ENCODE measurements at regions not wholly inside any gene's neighbourhood (a gene's known extent, or its start where the extent isn't known, plus 50 kb on each side); places are given as distances from the start of the nearest gene placed in this dataset.
"Not testable (repeated sequence)": the region's sequence is repeated elsewhere in the genome, so short reads cannot be mapped to it uniquely, and the experiment has no call there.

- WGBS = 55% methylated on average over 2 of the region's 3 CpGs
- intact Hi-C loops (cut with DNase I); H3K4me3 ChIP-seq; H3K9me3 ChIP-seq; H3K36me3 ChIP-seq; H3K27me3 ChIP-seq (replicated peaks; ENCODE audit: insufficient read depth); H3K4me1 ChIP-seq (replicated peaks); H3K27ac ChIP-seq; DNase-seq (ENCODE audit: low spot score): not testable (repeated sequence)
Measured at GRCh38 chr1:121075254-121075805, 108.8 kb downstream of the FAM72B start.

GRCh38 chr1:121076674-121077073 lies 107.5 kb downstream of the FAM72B start:
- H3K4me3 ChIP-seq; H3K36me3 ChIP-seq; H3K27me3 ChIP-seq (replicated peaks; ENCODE audit: insufficient read depth); H3K9me3 ChIP-seq; intact Hi-C loops (cut with DNase I); H3K4me1 ChIP-seq (replicated peaks); DNase-seq (ENCODE audit: low spot score); H3K27ac ChIP-seq: not testable (repeated sequence)
- no CpG with 5 or more reads among the region's 1 CpG for WGBS

GRCh38 chr1:121079655-121080054 lies 104.5 kb downstream of the FAM72B start:
- H3K9me3 ChIP-seq; H3K4me3 ChIP-seq; DNase-seq (ENCODE audit: low spot score); H3K27me3 ChIP-seq (replicated peaks; ENCODE audit: insufficient read depth); H3K4me1 ChIP-seq (replicated peaks); H3K36me3 ChIP-seq; H3K27ac ChIP-seq; intact Hi-C loops (cut with DNase I): not testable (repeated sequence)

- H3K36me3 ChIP-seq; H3K27me3 ChIP-seq (replicated peaks; ENCODE audit: insufficient read depth); H3K27ac ChIP-seq; H3K9me3 ChIP-seq; DNase-seq (ENCODE audit: low spot score); H3K4me3 ChIP-seq; H3K4me1 ChIP-seq (replicated peaks); intact Hi-C loops (cut with DNase I): not testable (repeated sequence)
- 38% methylated on average over 9 of the region's 11 CpGs for WGBS
Measured at GRCh38 chr1:121080197-121080903, 103.8 kb downstream of the FAM72B start.

GRCh38 chr1:121080904-121081264 lies 103.3 kb downstream of the FAM72B start:
- 5% methylated on average over 7 of the region's 8 CpGs for WGBS
- H3K27ac ChIP-seq; intact Hi-C loops (cut with DNase I); H3K36me3 ChIP-seq; H3K9me3 ChIP-seq; H3K27me3 ChIP-seq (replicated peaks; ENCODE audit: insufficient read depth); H3K4me1 ChIP-seq (replicated peaks); DNase-seq (ENCODE audit: low spot score); H3K4me3 ChIP-seq: not testable (repeated sequence)

- WGBS = 19% methylated on average over 2 of the region's 2 CpGs
Measured at GRCh38 chr1:121081625-121082199, 102.4 kb downstream of the FAM72B start.

GRCh38 chr1:121082995-121083394 lies 101.1 kb downstream of the FAM72B start:
- DNase-seq (ENCODE audit: low spot score); H3K36me3 ChIP-seq; H3K9me3 ChIP-seq; H3K27me3 ChIP-seq (replicated peaks; ENCODE audit: insufficient read depth); H3K4me1 ChIP-seq (replicated peaks); H3K27ac ChIP-seq; intact Hi-C loops (cut with DNase I); H3K4me3 ChIP-seq: not testable (repeated sequence)
- 86% methylated on average over 1 of the region's 2 CpGs for WGBS

More at GRCh38 chr1:121081625-121082199, 102.4 kb downstream of the FAM72B start:
- H3K27me3 ChIP-seq (replicated peaks; ENCODE audit: insufficient read depth); H3K27ac ChIP-seq; H3K36me3 ChIP-seq; H3K4me3 ChIP-seq; H3K4me1 ChIP-seq (replicated peaks); DNase-seq (ENCODE audit: low spot score); intact Hi-C loops (cut with DNase I); H3K9me3 ChIP-seq: not testable (repeated sequence)

- H3K9me3 ChIP-seq; H3K36me3 ChIP-seq; H3K27me3 ChIP-seq (replicated peaks; ENCODE audit: insufficient read depth); H3K4me1 ChIP-seq (replicated peaks); H3K27ac ChIP-seq; DNase-seq (ENCODE audit: low spot score); intact Hi-C loops (cut with DNase I); H3K4me3 ChIP-seq: not testable (repeated sequence)
- 40% methylated on average over 1 of the region's 3 CpGs for WGBS
Measured at GRCh38 chr1:121086249-121086648, 97.9 kb downstream of the FAM72B start.

GRCh38 chr1:121087221-121087620 lies 96.9 kb downstream of the FAM72B start:
- intact Hi-C loops (cut with DNase I); H3K9me3 ChIP-seq; H3K4me1 ChIP-seq (replicated peaks); H3K27me3 ChIP-seq (replicated peaks; ENCODE audit: insufficient read depth); DNase-seq (ENCODE audit: low spot score); H3K36me3 ChIP-seq; H3K27ac ChIP-seq; H3K4me3 ChIP-seq: not testable (repeated sequence)

- H3K36me3 ChIP-seq; H3K4me1 ChIP-seq (replicated peaks); H3K4me3 ChIP-seq; H3K27ac ChIP-seq; intact Hi-C loops (cut with DNase I); DNase-seq (ENCODE audit: low spot score); H3K27me3 ChIP-seq (replicated peaks; ENCODE audit: insufficient read depth); H3K9me3 ChIP-seq: not testable (repeated sequence)
- 79% methylated on average over 2 of the region's 5 CpGs for WGBS
Measured at GRCh38 chr1:121088568-121088967, 95.6 kb downstream of the FAM72B start.

GRCh38 chr1:121092329-121092968 lies 91.7 kb downstream of the FAM72B start:
- H3K36me3 ChIP-seq; intact Hi-C loops (cut with DNase I); H3K9me3 ChIP-seq; H3K4me1 ChIP-seq (replicated peaks); H3K27ac ChIP-seq; DNase-seq (ENCODE audit: low spot score); H3K4me3 ChIP-seq; H3K27me3 ChIP-seq (replicated peaks; ENCODE audit: insufficient read depth): not testable (repeated sequence)
- 100% methylated on average over 2 of the region's 2 CpGs for WGBS

- 100% methylated on average over 2 of the region's 2 CpGs for WGBS
- H3K27me3 ChIP-seq (replicated peaks; ENCODE audit: insufficient read depth); H3K4me3 ChIP-seq: not testable (repeated sequence)
Measured at GRCh38 chr1:121095014-121095413, 89.1 kb downstream of the FAM72B start.

More at GRCh38 chr1:121095014-121095413, 89.1 kb downstream of the FAM72B start:
- intact Hi-C loops (cut with DNase I); H3K9me3 ChIP-seq; H3K4me1 ChIP-seq (replicated peaks); DNase-seq (ENCODE audit: low spot score); H3K27ac ChIP-seq; H3K36me3 ChIP-seq: not testable (repeated sequence)

All from prostate gland (tissue), 2 donors.